Astrocyte (in vitro differentiated cells and primary cell): ENCODE measurements at regions not wholly inside any gene's neighbourhood (a gene's known extent, or its start where the extent isn't known, plus 50 kb on each side); places are given as distances from the start of the nearest gene placed in this dataset.
A peak's percentile ranks its signal among the peaks of the same experiment; 100 is the strongest.

Experiments
- DNase-seq: peaks from one replicate; pipeline ENCODE4 v3.0.0-alpha.2; 2010; ENCODE audit warnings: low read depth
- FAIRE-seq: peaks from 2 replicates; lab custom pipeline; 2011; peaks lifted over from hg19 to GRCh38; lab: Jason Lieb, UNC
- H2AFZ ChIP-seq: 2 replicates; pipeline ENCODE4 v1.6.0; 2012; ENCODE audit warnings: low read depth, low read length, inconsistent platforms
- H3K27ac ChIP-seq: 2 replicates; pipeline ENCODE4 v1.5.1; 2011; ENCODE audit warnings: low read depth, low read length, inconsistent platforms
- H3K27me3 ChIP-seq: 2 replicates; pipeline ENCODE4 v1.6.0; 2011; ENCODE audit warnings: low read length, inconsistent platforms; ENCODE audit not compliant: insufficient read depth
- H3K36me3 ChIP-seq: 2 replicates; pipeline ENCODE4 v1.5.1; 2011; ENCODE audit warnings: low read length, inconsistent platforms; ENCODE audit not compliant: insufficient read depth
- H3K4me1 ChIP-seq: 2 replicates; pipeline ENCODE4 v1.5.1; 2011; ENCODE audit warnings: low read length, inconsistent platforms; ENCODE audit not compliant: insufficient read depth
- H3K4me2 ChIP-seq: 2 replicates; pipeline ENCODE4 v1.6.0; 2012; ENCODE audit warnings: low read length, inconsistent platforms
- H3K4me3 ChIP-seq: 2 replicates; pipeline ENCODE4 v1.5.1; 2011; ENCODE audit warnings: low read depth, mild to moderate bottlenecking, low read length, inconsistent platforms; ENCODE audit not compliant: insufficient read depth
- H3K79me2 ChIP-seq: 2 replicates; pipeline ENCODE4 v1.6.0; 2012; ENCODE audit warnings: mild to moderate bottlenecking, low read length, inconsistent platforms; ENCODE audit not compliant: insufficient read depth
- H3K9ac ChIP-seq: 2 replicates; pipeline ENCODE4 v1.6.0; 2012; ENCODE audit warnings: mild to moderate bottlenecking, low read length, inconsistent platforms
- H3K9me3 ChIP-seq: 2 replicates; pipeline ENCODE4 v1.5.1; 2012; ENCODE audit warnings: low read depth, mild to moderate bottlenecking, low read length, inconsistent platforms; ENCODE audit not compliant: insufficient read depth
- H4K20me1 ChIP-seq: 2 replicates; pipeline ENCODE4 v1.6.0; 2012; ENCODE audit warnings: low read length, inconsistent platforms; ENCODE audit not compliant: insufficient read depth
- H3K27ac Mint-ChIP-seq: one replicate; pipeline ENCODE4 v1.8.0; 2021; ENCODE audit warnings: mild to moderate bottlenecking, mixed read lengths; ENCODE audit not compliant: unreplicated experiment
- H3K27me3 Mint-ChIP-seq: one replicate; pipeline ENCODE4 v1.8.0; 2021; ENCODE audit warnings: low read depth, mixed read lengths; ENCODE audit not compliant: unreplicated experiment
- H3K36me3 Mint-ChIP-seq: one replicate; pipeline ENCODE4 v1.8.0; 2021; ENCODE audit warnings: low read depth, mixed read lengths; ENCODE audit not compliant: unreplicated experiment
- H3K4me1 Mint-ChIP-seq: one replicate; pipeline ENCODE4 v1.8.0; 2021; ENCODE audit warnings: low read depth, mixed read lengths; ENCODE audit not compliant: unreplicated experiment
- H3K4me3 Mint-ChIP-seq: one replicate; pipeline ENCODE4 v1.8.0; 2021; ENCODE audit warnings: mild to moderate bottlenecking, moderate library complexity, mixed read lengths; ENCODE audit not compliant: unreplicated experiment
- H3K9me3 Mint-ChIP-seq: one replicate; pipeline ENCODE4 v1.8.0; 2021; ENCODE audit warnings: mild to moderate bottlenecking, mixed read lengths; ENCODE audit not compliant: unreplicated experiment
- CTCF ChIP-seq: IDR thresholded peaks from 2 replicates; pipeline ENCODE4 v1.5.1; 2011; ENCODE audit warnings: low read depth, mild to moderate bottlenecking, inconsistent platforms, low read length, moderate library complexity; ENCODE audit not compliant: insufficient read depth
- EZH2 ChIP-seq: IDR thresholded peaks from 2 replicates; pipeline ENCODE4 v1.6.1; 2012; ENCODE audit warnings: mild to moderate bottlenecking, low read length, inconsistent platforms; ENCODE audit not compliant: insufficient read depth

GRCh38 chr3:88960019-88960418, 147.4 kb upstream of the EPHA3 start:
- Histone ChIP-seq H3K4me1 (peaks cover 25% of the 10 kb centered on the region), H3K36me3 (no peaks in the 10 kb centered on the region), H3K9ac (no peak overlapping the region), H2AFZ (no peak overlapping the region), H3K9me3 (no peaks in the 10 kb centered on the region), H3K27ac (no peak overlapping the region), H3K79me2 (no peaks in the 10 kb centered on the region), H3K27me3 (no peaks in the 10 kb centered on the region), H3K4me3 (no peak overlapping the region), H3K4me2 (no peak overlapping the region), H4K20me1 (no peaks in the 10 kb centered on the region)
- Mint-ChIP-seq H3K36me3 (no peaks in the 10 kb centered on the region), H3K27ac (no peak overlapping the region), H3K9me3 (no peaks in the 10 kb centered on the region), H3K27me3 (no peaks in the 10 kb centered on the region), H3K4me3 (no peak overlapping the region), H3K4me1 (peaks cover 35% of the 10 kb centered on the region)
- FAIRE-seq (no peak), DNase-seq (no peak)
- TF ChIP-seq EZH2 (no peak), CTCF (no peak)

- H3K79me2 ChIP-seq: no peaks in the 10 kb centered on the region
- no peaks in the 10 kb centered on the region for H3K9me3 Mint-ChIP-seq
- DNase-seq: no peak
- FAIRE-seq: no peak
- no peak overlapping the region for H2AFZ ChIP-seq
- TF ChIP-seq CTCF (no peak), EZH2 (no peak)
- no peaks in the 10 kb centered on the region for H3K9me3 ChIP-seq
- H3K27me3 Mint-ChIP-seq: no peaks in the 10 kb centered on the region
- H3K36me3 Mint-ChIP-seq: no peaks in the 10 kb centered on the region
- H3K4me1 ChIP-seq: peaks cover 13% of the 10 kb centered on the region
- no peak overlapping the region for H3K27ac ChIP-seq
- no peak overlapping the region for H3K9ac ChIP-seq
- H3K36me3 ChIP-seq: no peaks in the 10 kb centered on the region
- H3K4me3 ChIP-seq: no peak overlapping the region
- H4K20me1 ChIP-seq: no peaks in the 10 kb centered on the region
- no peaks in the 10 kb centered on the region for H3K27me3 ChIP-seq
- no peak overlapping the region for H3K27ac Mint-ChIP-seq
- H3K4me1 Mint-ChIP-seq: peaks cover 18% of the 10 kb centered on the region
- H3K4me3 Mint-ChIP-seq: no peak overlapping the region
- H3K4me2 ChIP-seq: no peak overlapping the region
Observed at GRCh38 chr3:88963003-88963402, 144.4 kb upstream of the EPHA3 start.

GRCh38 chr3:88979760-88980159, 127.7 kb upstream of the EPHA3 start:
- H3K9me3 Mint-ChIP-seq: no peaks in the 10 kb centered on the region

More at GRCh38 chr3:88979760-88980159, 127.7 kb upstream of the EPHA3 start:
- H3K27ac Mint-ChIP-seq: no peak overlapping the region
- Histone ChIP-seq H3K27ac (no peak overlapping the region), H3K9ac (no peak overlapping the region), H3K36me3 (no peaks in the 10 kb centered on the region), H3K4me3 (no peak overlapping the region), H2AFZ (no peak overlapping the region), H3K4me1 (no peaks in the 10 kb centered on the region), H3K9me3 (no peaks in the 10 kb centered on the region), H3K27me3 (no peaks in the 10 kb centered on the region), H3K79me2 (no peaks in the 10 kb centered on the region), H3K4me2 (no peak overlapping the region), H4K20me1 (no peaks in the 10 kb centered on the region)
- no peak for TF ChIP-seq CTCF
- TF ChIP-seq EZH2: no peak
- H3K36me3 Mint-ChIP-seq: no peaks in the 10 kb centered on the region
- H3K4me1 Mint-ChIP-seq: peaks cover 9% of the 10 kb centered on the region
- DNase-seq (no peak), FAIRE-seq (peak; percentile 54)
- H3K27me3 Mint-ChIP-seq: no peaks in the 10 kb centered on the region
- H3K4me3 Mint-ChIP-seq: no peak overlapping the region
